Stimulated activated CD4-positive, alpha-beta T cell treated with anti-CD3 and anti-CD28 coated beads, Interleukin-4, amount 100 ng/mL, for 1 hour (primary cell): ENCODE measurements at regions not wholly inside any gene's neighbourhood (a gene's known extent, or its start where the extent isn't known, plus 50 kb on each side); places are given as distances from the start of the nearest gene placed in this dataset.

Experiments used
- DNase-seq: peaks from one replicate; pipeline ENCODE4 v3.0.0-alpha.2; 2020

- peak; percentile 3 for DNase-seq
Measured at GRCh38 chr9:86405926-86406325, 51.7 kb upstream of the TUT7 start.

GRCh38 chr9:86405086-86405491, 50.9 kb upstream of the TUT7 start:
- no peak for DNase-seq
